HG02840 (cell line): ENCODE measurements at regions not wholly inside any gene's neighbourhood (a gene's known extent, or its start where the extent isn't known, plus 50 kb on each side); places are given as distances from the start of the nearest gene placed in this dataset.

ENCODE experiments used
- ATAC-seq: cut with Tn5 transposase; IDR thresholded peaks from one replicate; pipeline ENCODE4 v1.9.1; 2021; ENCODE audit warnings: mild to moderate bottlenecking, moderate library complexity, moderate number of reproducible peaks; ENCODE audit not compliant: unreplicated experiment, low FRiP score

- no peak for ATAC-seq
These were observed 50.4 kb upstream of the CIBAR2 start for GRCh38 chr16:85162478-85163277.

GRCh38 chr16:85163278-85164112 is 51.2 kb upstream of the CIBAR2 start:
- ATAC-seq: no peak

DNA sequence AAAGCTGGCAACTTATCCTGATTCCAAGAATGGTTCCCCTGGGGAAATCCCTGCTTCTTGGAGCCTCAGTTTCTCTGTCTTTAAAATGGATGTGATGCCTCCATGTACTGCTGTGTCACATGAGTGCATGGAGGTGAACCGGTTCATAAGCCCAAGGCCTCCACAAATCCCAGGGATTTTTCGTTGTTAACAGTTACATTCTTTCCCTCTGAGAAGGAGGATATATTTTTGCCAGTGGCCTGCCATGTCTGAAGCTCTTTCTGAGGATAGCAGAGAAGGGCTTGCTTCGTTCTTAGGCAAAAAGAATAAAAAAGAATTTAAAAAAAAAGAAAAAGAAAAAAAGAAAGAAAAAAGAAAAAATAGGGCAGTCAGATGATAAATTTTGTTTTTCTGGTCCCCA is 52.2 kb upstream of the CIBAR2 start:
- no peak for ATAC-seq

DNA sequence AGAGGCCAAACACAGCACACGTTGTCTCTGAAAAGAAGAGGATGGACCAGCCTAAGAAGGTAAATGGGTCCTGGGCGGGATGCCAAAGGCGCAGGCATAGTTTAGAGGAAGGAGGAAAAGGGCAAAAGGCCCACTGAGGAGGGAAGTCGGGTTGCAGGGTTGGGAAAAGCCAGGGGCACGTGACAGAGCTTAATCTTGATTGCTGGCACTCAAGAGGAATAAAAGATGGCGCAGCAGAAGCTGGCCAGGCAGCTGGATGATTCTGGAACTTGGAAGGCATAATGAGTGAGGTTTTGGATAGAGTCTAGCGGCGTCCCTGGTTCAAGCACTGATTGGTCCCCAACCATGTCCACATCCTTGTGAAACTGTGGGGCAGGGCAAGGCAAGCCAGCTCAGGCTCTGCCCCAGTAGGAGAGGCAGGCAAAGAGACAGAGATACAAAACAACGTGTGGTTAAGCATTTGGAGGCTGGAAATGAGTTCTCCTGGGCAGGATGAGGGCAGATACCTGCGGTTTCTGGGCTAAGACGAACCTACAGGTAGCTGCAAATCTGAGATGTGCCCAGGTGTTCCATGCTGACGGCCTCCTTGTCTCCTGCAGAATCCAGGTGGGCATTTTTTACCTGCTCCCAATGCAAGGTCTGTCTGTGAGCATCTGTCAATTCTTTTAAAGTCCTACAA is 52.7 kb upstream of the CIBAR2 start:
- no peak for ATAC-seq

DNA sequence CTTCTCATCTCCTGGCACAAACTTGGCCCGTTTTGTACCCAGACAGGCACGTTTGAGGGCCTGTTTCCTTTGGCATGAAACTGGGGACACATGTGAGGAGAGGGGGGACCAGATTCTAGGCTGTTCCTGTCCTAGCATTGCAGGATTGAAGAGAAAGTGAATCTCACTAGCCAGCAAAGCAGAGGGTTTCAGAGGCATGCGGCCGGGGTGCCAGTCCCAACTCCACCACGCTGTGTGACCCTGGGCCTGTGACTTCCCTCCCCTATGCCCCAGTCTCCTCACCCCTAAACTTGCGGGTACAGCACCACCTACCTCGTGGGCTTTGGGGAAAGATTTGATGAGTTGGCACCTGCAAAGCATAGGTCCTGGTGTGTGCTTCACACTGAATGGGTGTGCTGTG is 53.5 kb upstream of the CIBAR2 start:
- ATAC-seq: no peak

- no peak for ATAC-seq
These were observed 54.0 kb upstream of the CIBAR2 start for GRCh38 chr16:85166281-85166680.

DNA sequence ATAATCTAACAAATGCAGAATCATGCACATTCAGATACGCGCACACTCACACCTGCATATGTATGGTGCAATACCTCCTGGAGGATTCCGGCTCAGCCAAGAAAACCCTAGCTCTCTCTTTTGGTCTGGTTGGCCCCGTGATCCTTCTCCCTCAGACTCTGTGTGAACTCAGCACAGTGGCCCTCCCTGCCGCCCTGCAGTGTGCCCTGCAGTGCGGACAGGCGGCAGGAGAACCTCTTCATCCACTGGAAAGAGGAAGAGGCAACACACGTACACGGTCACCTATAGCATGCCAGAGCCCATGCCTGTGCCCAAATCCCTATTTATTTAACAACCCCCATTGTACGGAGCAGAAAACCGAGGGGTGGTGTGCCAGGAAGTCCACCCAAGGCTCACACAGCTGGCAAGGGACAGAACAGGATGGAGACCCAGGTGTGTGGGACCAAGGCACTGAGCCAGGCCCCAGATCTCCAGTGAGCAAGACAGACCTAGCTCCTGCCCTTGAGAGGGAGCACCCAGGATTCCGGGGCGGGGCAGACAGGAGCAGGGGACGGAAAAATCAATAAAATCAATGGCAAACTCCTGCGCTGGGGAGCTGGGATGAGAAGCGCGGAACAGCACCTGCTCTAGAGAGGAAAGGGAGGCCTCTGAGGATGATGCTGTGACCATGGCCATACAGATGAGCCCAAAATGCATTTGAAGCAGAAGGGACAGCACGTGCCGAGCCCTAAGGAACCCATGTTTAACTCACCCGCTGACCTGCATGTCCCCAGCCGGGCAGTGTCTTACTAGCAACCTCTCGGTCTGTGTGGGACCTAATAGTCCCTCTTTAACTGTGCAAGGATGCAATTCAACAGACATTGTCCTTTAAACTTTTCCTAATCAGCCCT is 54.7 kb upstream of the CIBAR2 start:
- no peak for ATAC-seq

DNA sequence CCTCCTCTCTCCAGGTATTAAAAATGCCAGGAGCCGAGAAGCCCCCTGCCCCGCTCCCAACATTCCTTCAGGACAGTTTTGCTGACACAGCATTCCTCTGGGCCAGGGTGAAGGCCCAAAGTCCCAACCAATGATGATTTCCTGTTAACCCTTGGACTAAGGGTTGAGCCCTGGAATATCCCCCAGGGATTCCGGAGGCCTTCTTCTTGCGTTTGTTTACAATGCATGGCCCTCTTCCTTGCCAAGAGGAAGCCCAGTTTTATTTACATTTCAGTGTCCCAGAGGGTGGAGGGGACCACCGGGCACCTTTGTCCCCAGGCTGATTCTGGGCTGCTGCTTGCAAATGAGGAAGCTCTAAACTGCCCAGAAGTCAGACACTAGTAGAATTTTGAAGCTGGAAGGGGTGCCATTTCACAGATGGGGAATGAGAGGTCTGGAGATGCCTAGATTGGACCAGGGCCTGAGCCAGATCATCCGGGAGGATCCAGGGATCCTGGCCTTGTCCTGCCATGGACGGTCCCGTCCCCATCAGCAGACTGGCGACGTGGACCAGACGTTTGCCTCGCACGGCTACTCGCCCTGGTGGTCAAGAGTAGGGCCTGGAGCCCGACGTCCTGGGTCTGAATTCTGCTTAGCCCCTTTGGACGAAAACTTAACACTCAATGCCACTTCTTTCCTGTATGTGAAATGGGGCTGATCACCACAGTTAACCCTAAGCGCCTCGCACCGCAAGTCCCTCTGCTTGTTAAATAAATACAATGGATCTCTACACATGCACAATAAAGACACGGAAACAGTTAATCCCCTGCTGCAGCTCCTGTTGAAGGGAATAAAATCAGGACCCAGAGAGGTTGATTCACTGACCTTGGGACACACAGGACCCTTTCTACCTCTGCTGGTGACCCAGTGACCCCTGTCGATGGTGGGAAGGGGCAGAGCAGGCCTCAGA is 55.6 kb upstream of the CIBAR2 start:
- ATAC-seq: no peak

DNA sequence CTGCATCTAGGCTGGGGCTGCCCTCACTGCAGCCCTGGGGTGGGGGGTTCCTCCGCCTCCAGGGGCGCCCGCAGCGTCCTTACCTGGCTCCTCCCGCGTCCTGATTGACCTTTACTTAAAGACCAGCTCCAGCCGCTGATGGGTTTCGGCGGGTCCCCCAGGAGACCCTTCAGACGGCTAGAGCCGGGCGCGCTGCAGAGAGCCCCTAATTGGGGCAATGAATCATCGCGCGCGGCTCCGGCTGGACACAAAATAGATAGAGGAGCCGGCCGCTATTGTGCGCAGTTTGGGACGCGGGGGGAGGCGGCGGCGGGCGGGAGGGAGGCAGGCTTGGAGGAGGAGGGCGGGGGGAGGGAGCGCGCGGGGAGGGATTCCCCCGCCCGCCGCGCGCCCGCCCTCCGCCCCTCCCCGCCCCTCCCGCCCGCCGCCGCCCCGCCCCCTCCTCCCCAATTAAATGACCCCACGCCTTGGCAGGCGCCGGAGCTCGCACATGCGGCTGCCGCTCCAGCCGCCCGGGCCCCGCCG is 56.5 kb upstream of the CIBAR2 start:
- ATAC-seq: no peak

- ATAC-seq: no peak
These were observed 57.2 kb upstream of the CIBAR2 start for GRCh38 chr16:85169333-85170065.

- ATAC-seq: no peak
These were observed 57.8 kb upstream of the CIBAR2 start for GRCh38 chr16:85170066-85170491.

- no peak for ATAC-seq
These were observed 58.3 kb upstream of the CIBAR2 start for GRCh38 chr16:85170590-85171003.

DNA sequence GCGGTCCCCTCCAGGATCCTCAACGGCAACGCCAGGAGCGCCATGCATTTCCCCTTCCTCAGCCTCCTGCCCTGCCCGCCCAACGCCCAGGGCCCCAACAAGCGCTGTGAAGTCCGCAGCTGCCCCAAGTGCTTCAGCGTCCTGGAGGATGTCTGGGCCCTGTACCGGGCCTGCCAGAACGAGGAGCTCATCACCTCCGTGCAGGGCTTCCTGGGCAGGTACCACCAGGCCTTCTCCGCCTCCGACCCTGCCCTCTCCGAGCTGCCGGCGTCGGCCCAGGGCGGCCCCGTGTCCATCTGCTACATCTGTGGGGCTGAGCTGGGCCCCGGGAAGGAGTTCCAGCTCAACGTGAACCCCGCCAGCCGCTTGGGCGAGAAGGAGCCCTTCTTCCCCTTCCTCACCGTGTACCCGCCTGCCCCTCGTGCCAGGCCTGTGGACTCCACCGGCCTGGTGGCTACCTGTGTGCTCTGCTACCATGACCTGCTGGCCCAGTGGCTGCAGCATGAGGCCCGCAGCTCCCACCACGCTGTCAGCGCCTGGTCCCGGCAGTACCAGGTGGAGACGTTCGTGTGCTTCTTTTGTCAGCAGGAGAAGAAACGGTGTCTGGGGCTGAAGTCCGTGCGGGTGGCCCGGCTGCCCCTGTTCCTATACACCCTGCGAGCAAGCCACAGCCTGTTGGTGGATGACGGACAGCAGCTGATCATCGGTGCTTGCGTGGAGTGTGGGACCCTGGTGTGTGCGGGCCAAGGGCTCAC is 58.9 kb upstream of the CIBAR2 start:
- no peak for ATAC-seq

DNA sequence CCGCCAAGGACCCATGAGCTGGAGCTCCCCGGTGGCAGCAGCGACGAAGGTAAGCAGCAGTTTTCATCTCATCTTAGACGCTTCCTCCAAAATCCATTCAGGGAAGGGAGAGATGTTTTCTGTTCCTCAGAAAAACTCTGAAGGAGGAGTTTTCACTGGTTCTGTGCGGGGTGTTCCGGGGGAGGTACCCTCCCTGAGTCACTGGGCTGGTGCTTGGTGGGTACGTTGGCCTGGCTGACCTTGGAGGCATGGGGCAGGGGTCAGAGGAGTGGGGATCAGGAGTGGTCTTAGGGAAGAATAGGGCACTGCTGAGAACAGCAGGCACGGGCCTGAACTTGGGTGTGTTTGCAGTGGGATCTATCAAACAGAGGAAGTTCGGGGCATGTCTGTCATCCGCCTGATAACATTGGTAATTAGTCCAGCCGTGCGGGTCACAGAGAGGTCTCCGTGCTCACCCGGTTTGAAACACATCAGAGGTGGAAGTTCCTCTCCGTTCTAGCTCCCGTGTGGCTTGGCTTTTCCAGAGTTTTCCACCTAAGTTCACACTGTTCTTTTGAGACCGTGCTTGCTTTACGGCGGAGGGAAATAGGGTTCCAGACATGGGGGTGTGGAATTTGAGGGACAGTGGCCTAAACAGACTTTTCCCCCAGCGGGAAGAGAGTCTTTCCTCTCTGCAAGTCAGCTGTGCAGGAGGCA is 59.6 kb upstream of the CIBAR2 start:
- no peak for ATAC-seq

DNA sequence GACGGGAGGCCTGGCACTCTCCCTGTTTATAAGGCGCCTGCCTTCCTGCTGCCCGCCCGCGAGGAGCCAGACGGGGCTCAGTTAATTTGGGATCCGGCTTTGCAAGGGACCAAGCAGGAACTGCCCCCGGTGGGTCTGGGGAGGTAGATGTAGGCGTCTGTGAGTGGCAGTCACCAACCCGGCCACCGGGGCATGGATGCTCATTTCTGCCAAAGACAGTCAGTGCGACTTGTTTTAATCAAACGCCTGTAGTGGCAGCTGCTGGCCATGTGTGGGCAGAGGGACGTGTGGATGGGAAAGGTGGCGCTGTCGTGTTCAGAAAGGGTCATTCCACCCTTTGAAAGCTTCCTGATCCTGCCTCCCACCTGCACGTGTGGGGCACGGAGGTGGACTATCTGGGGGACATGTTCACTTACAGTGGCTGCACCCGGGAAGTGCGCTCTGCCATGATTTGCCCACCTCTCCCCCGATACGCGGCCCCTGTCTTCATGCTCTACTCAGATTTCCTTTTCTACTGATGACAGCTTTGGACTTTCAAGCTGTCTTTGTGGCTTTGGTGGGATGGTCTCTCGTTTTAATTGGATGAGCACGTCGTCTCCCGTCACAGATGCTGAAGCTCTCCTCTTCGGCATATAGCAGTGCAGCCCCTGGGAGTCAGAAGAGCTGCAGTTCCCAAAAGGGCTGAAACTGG is 60.3 kb upstream of the CIBAR2 start:
- no peak for ATAC-seq
